ENCODE measurements at regions not wholly inside any gene's neighbourhood (a gene's known extent, or its start where the extent isn't known, plus 50 kb on each side); places are given as distances from the start of the nearest gene placed in this dataset.

- H4K5ac ChIP-seq (ENCODE audit: low read length), result no peak overlapping the region
- H3K4ac ChIP-seq (ENCODE audit: low read depth, low read length), result no peak overlapping the region
- no peak overlapping the region for H2AK5ac ChIP-seq (ENCODE audit: low read length)
- no peak overlapping the region for H2BK5ac ChIP-seq (ENCODE audit: low read length)
- no peak overlapping the region for H3K23ac ChIP-seq (ENCODE audit: low read length)
- H2BK15ac ChIP-seq (replicated peaks; ENCODE audit: low read depth), result no peak overlapping the region
- H3K79me1 ChIP-seq (ENCODE audit: low read length), result no peaks in the 10 kb centered on the region
- H3K4me3 ChIP-seq (ENCODE audit: low read length), result no peak overlapping the region
- no peak overlapping the region for H3K56ac ChIP-seq (ENCODE audit: low read length)
- H3K27ac ChIP-seq (ENCODE audit: low read depth, low read length), result no peak overlapping the region
- H3K4me2 ChIP-seq (ENCODE audit: low read length), result no peak overlapping the region
- H3K36me3 ChIP-seq (ENCODE audit: control insufficient read depth, insufficient read depth, low read length), result no peaks in the 10 kb centered on the region
- WGBS (ENCODE audit: extremely low coverage, insufficient coverage, low lambda C conversion rate), result no CpG with 5 or more reads among the region's 2 CpGs
- no peaks in the 10 kb centered on the region for H3K79me2 ChIP-seq (ENCODE audit: control insufficient read depth, insufficient read depth, low read length)
- H3K18ac ChIP-seq (ENCODE audit: low read length), result no peak overlapping the region
- H4K8ac ChIP-seq (ENCODE audit: low read depth, low read length), result no peak overlapping the region
- no peak for DNase-seq
- H2BK120ac ChIP-seq (ENCODE audit: low read depth, low read length), result no peak overlapping the region
- peaks cover 2% of the 10 kb centered on the region for H3K27me3 ChIP-seq (ENCODE audit: insufficient read depth, low read length, poor library complexity)
- H3K9ac ChIP-seq (ENCODE audit: low read length), result no peak overlapping the region
- no peaks in the 10 kb centered on the region for H3K4me1 ChIP-seq (ENCODE audit: control insufficient read depth, low read depth, low read length)
These were observed 157.7 kb upstream of the COL1A2 start for GRCh38 chr7:94236960-94237359.

GRCh38 chr7:94237417-94237816 is 157.3 kb upstream of the COL1A2 start:
- DNase-seq, result no peak
- Histone ChIP-seq H2AK5ac (ENCODE audit: low read length) (no peak overlapping the region), H3K27ac (ENCODE audit: low read depth, low read length) (no peak overlapping the region), H3K36me3 (ENCODE audit: control insufficient read depth, insufficient read depth, low read length) (no peaks in the 10 kb centered on the region), H2BK5ac (ENCODE audit: low read length) (no peak overlapping the region), H2BK120ac (ENCODE audit: low read depth, low read length) (no peak overlapping the region), H3K23ac (ENCODE audit: low read length) (no peak overlapping the region), H3K4ac (ENCODE audit: low read depth, low read length) (no peak overlapping the region), H4K8ac (ENCODE audit: low read depth, low read length) (no peak overlapping the region), H4K5ac (ENCODE audit: low read length) (no peak overlapping the region), H3K4me3 (ENCODE audit: low read length) (no peak overlapping the region), H3K79me2 (ENCODE audit: control insufficient read depth, insufficient read depth, low read length) (no peaks in the 10 kb centered on the region), H3K27me3 (ENCODE audit: insufficient read depth, low read length, poor library complexity) (peaks cover 2% of the 10 kb centered on the region), H3K79me1 (ENCODE audit: low read length) (no peaks in the 10 kb centered on the region), H2BK15ac (replicated peaks; ENCODE audit: low read depth) (no peak overlapping the region), H3K4me2 (ENCODE audit: low read length) (no peak overlapping the region), H3K18ac (ENCODE audit: low read length) (no peak overlapping the region), H3K4me1 (ENCODE audit: control insufficient read depth, low read depth, low read length) (no peaks in the 10 kb centered on the region), H3K9ac (ENCODE audit: low read length) (no peak overlapping the region), H3K56ac (ENCODE audit: low read length) (no peak overlapping the region)
- WGBS (ENCODE audit: extremely low coverage, insufficient coverage, low lambda C conversion rate), result no CpG with 5 or more reads among the region's 3 CpGs

- Histone ChIP-seq H4K5ac (ENCODE audit: low read length) (no peak overlapping the region), H2AK5ac (ENCODE audit: low read length) (no peak overlapping the region), H3K4me1 (ENCODE audit: control insufficient read depth, low read depth, low read length) (no peaks in the 10 kb centered on the region), H3K27me3 (ENCODE audit: insufficient read depth, low read length, poor library complexity) (peaks cover 2% of the 10 kb centered on the region), H4K8ac (ENCODE audit: low read depth, low read length) (no peak overlapping the region), H3K4me3 (ENCODE audit: low read length) (no peak overlapping the region), H3K79me1 (ENCODE audit: low read length) (no peaks in the 10 kb centered on the region), H3K27ac (ENCODE audit: low read depth, low read length) (no peak overlapping the region), H2BK120ac (ENCODE audit: low read depth, low read length) (no peak overlapping the region), H3K56ac (ENCODE audit: low read length) (no peak overlapping the region), H3K36me3 (ENCODE audit: control insufficient read depth, insufficient read depth, low read length) (no peaks in the 10 kb centered on the region), H3K18ac (ENCODE audit: low read length) (no peak overlapping the region), H2BK15ac (replicated peaks; ENCODE audit: low read depth) (no peak overlapping the region), H3K4me2 (ENCODE audit: low read length) (no peak overlapping the region), H3K79me2 (ENCODE audit: control insufficient read depth, insufficient read depth, low read length) (no peaks in the 10 kb centered on the region), H3K9ac (ENCODE audit: low read length) (no peak overlapping the region), H2BK5ac (ENCODE audit: low read length) (no peak overlapping the region), H3K4ac (ENCODE audit: low read depth, low read length) (no peak overlapping the region), H3K23ac (ENCODE audit: low read length) (no peak overlapping the region)
- DNase-seq, result peak; percentile 38
- WGBS (ENCODE audit: extremely low coverage, insufficient coverage, low lambda C conversion rate), result no CpG with 5 or more reads among the region's 4 CpGs
These were observed 154.9 kb upstream of the COL1A2 start for GRCh38 chr7:94239661-94240234.

GRCh38 chr7:94240902-94241301 is 153.8 kb upstream of the COL1A2 start:
- H4K5ac ChIP-seq (ENCODE audit: low read length), result no peak overlapping the region
- no peak for DNase-seq
- H2AK5ac ChIP-seq (ENCODE audit: low read length), result no peak overlapping the region
- H3K4me1 ChIP-seq (ENCODE audit: control insufficient read depth, low read depth, low read length), result no peaks in the 10 kb centered on the region
- no peak overlapping the region for H2BK120ac ChIP-seq (ENCODE audit: low read depth, low read length)
- no peaks in the 10 kb centered on the region for H3K36me3 ChIP-seq (ENCODE audit: control insufficient read depth, insufficient read depth, low read length)
- H3K4me3 ChIP-seq (ENCODE audit: low read length), result no peak overlapping the region
- H2BK15ac ChIP-seq (replicated peaks; ENCODE audit: low read depth), result no peak overlapping the region
- no peak overlapping the region for H3K23ac ChIP-seq (ENCODE audit: low read length)
- H3K27ac ChIP-seq (ENCODE audit: low read depth, low read length), result no peak overlapping the region
- no peak overlapping the region for H4K8ac ChIP-seq (ENCODE audit: low read depth, low read length)
- no peak overlapping the region for H3K4me2 ChIP-seq (ENCODE audit: low read length)
- H3K4ac ChIP-seq (ENCODE audit: low read depth, low read length), result no peak overlapping the region
- no peak overlapping the region for H2BK5ac ChIP-seq (ENCODE audit: low read length)
- H3K79me1 ChIP-seq (ENCODE audit: low read length), result no peaks in the 10 kb centered on the region
- H3K56ac ChIP-seq (ENCODE audit: low read length), result no peak overlapping the region
- H3K27me3 ChIP-seq (ENCODE audit: insufficient read depth, low read length, poor library complexity), result peaks cover 2% of the 10 kb centered on the region
- H3K18ac ChIP-seq (ENCODE audit: low read length), result no peak overlapping the region
- no peaks in the 10 kb centered on the region for H3K79me2 ChIP-seq (ENCODE audit: control insufficient read depth, insufficient read depth, low read length)
- no CpG with 5 or more reads among the region's 6 CpGs for WGBS (ENCODE audit: extremely low coverage, insufficient coverage, low lambda C conversion rate)
- no peak overlapping the region for H3K9ac ChIP-seq (ENCODE audit: low read length)

GRCh38 chr7:94241402-94241925 is 153.2 kb upstream of the COL1A2 start:
- no CpG with 5 or more reads among the region's 3 CpGs for WGBS (ENCODE audit: extremely low coverage, insufficient coverage, low lambda C conversion rate)
- no peak overlapping the region for H3K18ac ChIP-seq (ENCODE audit: low read length)
- H3K27ac ChIP-seq (ENCODE audit: low read depth, low read length), result no peak overlapping the region
- no peak overlapping the region for H2BK120ac ChIP-seq (ENCODE audit: low read depth, low read length)
- DNase-seq, result peak; percentile 70
- no peaks in the 10 kb centered on the region for H3K79me2 ChIP-seq (ENCODE audit: control insufficient read depth, insufficient read depth, low read length)
- H3K4me3 ChIP-seq (ENCODE audit: low read length), result no peak overlapping the region
- H3K56ac ChIP-seq (ENCODE audit: low read length), result no peak overlapping the region
- no peak overlapping the region for H4K8ac ChIP-seq (ENCODE audit: low read depth, low read length)
- H3K9ac ChIP-seq (ENCODE audit: low read length), result no peak overlapping the region
- no peak overlapping the region for H2BK15ac ChIP-seq (replicated peaks; ENCODE audit: low read depth)
- H3K79me1 ChIP-seq (ENCODE audit: low read length), result no peaks in the 10 kb centered on the region
- H3K36me3 ChIP-seq (ENCODE audit: control insufficient read depth, insufficient read depth, low read length), result no peaks in the 10 kb centered on the region
- no peak overlapping the region for H2BK5ac ChIP-seq (ENCODE audit: low read length)
- H3K27me3 ChIP-seq (ENCODE audit: insufficient read depth, low read length, poor library complexity), result no peaks in the 10 kb centered on the region
- H3K23ac ChIP-seq (ENCODE audit: low read length), result no peak overlapping the region
- no peak overlapping the region for H2AK5ac ChIP-seq (ENCODE audit: low read length)
- no peak overlapping the region for H4K5ac ChIP-seq (ENCODE audit: low read length)
- no peak overlapping the region for H3K4ac ChIP-seq (ENCODE audit: low read depth, low read length)
- H3K4me2 ChIP-seq (ENCODE audit: low read length), result no peak overlapping the region
- no peaks in the 10 kb centered on the region for H3K4me1 ChIP-seq (ENCODE audit: control insufficient read depth, low read depth, low read length)
